HCT116 (cell line): ENCODE measurements at regions not wholly inside any gene's neighbourhood (a gene's known extent, or its start where the extent isn't known, plus 50 kb on each side); places are given as distances from the start of the nearest gene placed in this dataset.

Experiments
- ATAC-seq: fragments of 200-7000 bp; cut with Tn5 transposase; 2 replicates; pipeline ENCODE4 v1.9.1; 2020; ENCODE audit warnings: mild to moderate bottlenecking, moderate library complexity
- BruUV-seq: library from RNA; stranded (reverse); fragments of 400-500 nt; replicated peaks from 2 replicates; lab custom pipeline; 2021; lab: Mats Ljungman, UMichigan
- CTCF ChIA-PET: fragments of 300-600 bp; sonication (Branson Sonifier 250); formaldehyde crosslinking; loops from one replicate; lab custom pipeline; 2021; ENCODE audit warnings: antibody characterized with exemption; lab: Charles Lee
- POLR2A ChIA-PET: fragments of 300-600, 350-600 bp; sonication (Branson Sonifier 250); formaldehyde crosslinking; loops from one replicate; lab custom pipeline; 2021; ENCODE audit warnings: antibody characterized with exemption; lab: Charles Lee
- RAD21 ChIA-PET, 2 experiments: fragments of 300-600 bp; sonication (Branson Sonifier 250); formaldehyde crosslinking; loops; one replicate each; lab custom pipeline; 2023; ENCODE audit warnings: low total read pairs in 2 of 2; ENCODE audit not compliant: uncharacterized antibody in 2 of 2, unreplicated experiment in 2 of 2, low non-redundant PET in 1 of 2; lab: Charles Lee
- DNase-seq: peaks from one replicate; pipeline ENCODE4 v3.0.0-alpha.2; 2010; ENCODE audit warnings: low read depth, low spot score
- H2AFZ ChIP-seq: fragments of 200-600 bp; shearing (Covaris generic), sonication (generic); 2 replicates; pipeline ENCODE4 v1.6.1; 2017; ENCODE audit warnings: low read depth, mixed run types, mixed read lengths, antibody characterized with exemption, low read length; ENCODE audit not compliant: poor library complexity, severe bottlenecking
- H3K27ac ChIP-seq: 2 replicates; pipeline ENCODE4 v1.5.1; 2012; ENCODE audit warnings: low read depth, low read length
- H3K27me3 ChIP-seq: fragments of 200-600 bp; sonication (generic); 2 replicates; pipeline ENCODE4 v1.6.1; 2016; ENCODE audit warnings: mixed run types, low read length, mixed read lengths; ENCODE audit not compliant: insufficient read depth
- H3K36me3 ChIP-seq, 2 experiments: fragments of 200-500 bp in 1 of 2; fragments of 200-600 bp in 1 of 2; sonication (Bioruptor generic) in 1 of 2; sonication (generic) in 1 of 2; 2 replicates each; pipeline versions ENCODE4 v1.5.1 to v1.6.1; 2014 to 2016; ENCODE audit warnings: low read length in 2 of 2, inconsistent platforms in 1 of 2, mixed read lengths in 1 of 2, mixed run types in 1 of 2; ENCODE audit not compliant: insufficient read depth in 2 of 2, control insufficient read depth in 1 of 2
- H3K4me1 ChIP-seq, 2 experiments: fragments of 200-600 bp in 1 of 2; sonication (generic) in 1 of 2; 2 replicates each; pipeline versions ENCODE4 v1.5.1 to v1.6.1; 2012 to 2017; ENCODE audit warnings: low read length in 2 of 2, inconsistent platforms in 1 of 2, mild to moderate bottlenecking in 1 of 2, mixed read lengths in 1 of 2, mixed run types in 1 of 2, moderate library complexity in 1 of 2; ENCODE audit not compliant: insufficient read depth in 2 of 2, control insufficient read depth in 1 of 2
- H3K4me2 ChIP-seq: fragments of 200-600 bp; sonication (generic); 2 replicates; pipeline ENCODE4 v1.6.1; 2017; ENCODE audit warnings: mixed run types, low read length, mixed read lengths
- H3K4me3 ChIP-seq, 2 experiments: fragments of 200-600 bp in 1 of 2; sonication (generic) in 1 of 2; replicated peaks in 1 of 2; 2 replicates each; pipeline ENCODE4 v1.5.1; 2011 to 2016; ENCODE audit warnings: low read length in 2 of 2, control low read depth in 1 of 2, low read depth in 1 of 2, mild to moderate bottlenecking in 1 of 2, mixed read lengths in 1 of 2, mixed run types in 1 of 2
- H3K79me2 ChIP-seq: fragments of 200-600 bp; sonication (generic); 2 replicates; pipeline ENCODE4 v1.6.1; 2017; ENCODE audit warnings: mild to moderate bottlenecking, mixed run types, low read length, moderate library complexity, mixed read lengths; ENCODE audit not compliant: insufficient read depth
- H3K9ac ChIP-seq: fragments of 200-600 bp; sonication (generic); 2 replicates; pipeline ENCODE4 v1.6.1; 2016; ENCODE audit warnings: low read length, mixed read lengths
- H3K9me2 ChIP-seq: fragments of 200-600 bp; sonication (generic), shearing (Covaris generic); 2 replicates; pipeline ENCODE4 v1.6.1; 2017; ENCODE audit warnings: mixed run types, mild to moderate bottlenecking, moderate library complexity; ENCODE audit not compliant: insufficient read depth
- H3K9me3 ChIP-seq, 2 experiments: fragments of 200-500 bp in 1 of 2; fragments of 200-600 bp in 1 of 2; sonication (Bioruptor generic) in 1 of 2; sonication (generic) in 1 of 2; 2 replicates each; pipeline ENCODE4 v1.6.1; 2014 to 2017; ENCODE audit warnings: low read length in 2 of 2, mixed read lengths in 2 of 2, inconsistent platforms in 1 of 2, low read depth in 1 of 2, mild to moderate bottlenecking in 1 of 2, mixed run types in 1 of 2, moderate library complexity in 1 of 2; ENCODE audit not compliant: control insufficient read depth in 1 of 2, insufficient read depth in 1 of 2
- H4K20me1 ChIP-seq: fragments of 200-600 bp; sonication (generic), shearing (Covaris generic); 2 replicates; pipeline ENCODE4 v1.6.1; 2017; ENCODE audit warnings: mixed run types, mild to moderate bottlenecking, moderate library complexity; ENCODE audit not compliant: insufficient read depth
- CEBPB ChIP-seq: IDR thresholded peaks from 2 replicates; pipeline ENCODE4 v1.6.1; 2012; ENCODE audit warnings: low read depth
- EGR1 ChIP-seq: IDR thresholded peaks from 2 replicates; pipeline ENCODE4 v1.6.1; 2012; ENCODE audit warnings: low read depth
- EZH2 ChIP-seq: fragments of 200-600 bp; sonication (generic); IDR thresholded peaks from 2 replicates; pipeline ENCODE4 v1.6.1; 2017; ENCODE audit warnings: antibody characterized with exemption, mixed run types
- EZH2phosphoT487 ChIP-seq: fragments of 200-600 bp; IDR thresholded peaks from 2 replicates; pipeline ENCODE4 v1.6.1; 2018; ENCODE audit warnings: antibody characterized with exemption, borderline replicate concordance
- JUND ChIP-seq: IDR thresholded peaks from 2 replicates; pipeline ENCODE4 v1.6.1; 2012
- MAX ChIP-seq: IDR thresholded peaks from 2 replicates; pipeline ENCODE4 v1.6.1; 2012
- POLR2AphosphoS5 ChIP-seq: IDR thresholded peaks from 2 replicates; pipeline ENCODE4 v1.6.1; 2011; ENCODE audit warnings: mild to moderate bottlenecking, low read depth, low read length, moderate library complexity
- REST ChIP-seq: IDR thresholded peaks from 2 replicates; pipeline ENCODE4 v1.6.1; 2012; ENCODE audit warnings: low read depth
- TCF7L2 ChIP-seq: IDR thresholded peaks from 2 replicates; pipeline ENCODE4 v1.7.0; 2011; ENCODE audit warnings: borderline replicate concordance, inconsistent platforms; ENCODE audit not compliant: insufficient read depth, insufficient read length; ENCODE audit errors: extremely low read depth
- ZFX ChIP-seq: fragments of 450-650 bp; IDR thresholded peaks from 2 replicates; pipeline ENCODE4 v1.6.1; 2017
- intact Hi-C: fragments of 100-400 bp; cut with micrococcal nuclease; formaldehyde crosslinking; loops from 2 replicates; pipeline ENCODE4 v1.10.0; 2022

DNA sequence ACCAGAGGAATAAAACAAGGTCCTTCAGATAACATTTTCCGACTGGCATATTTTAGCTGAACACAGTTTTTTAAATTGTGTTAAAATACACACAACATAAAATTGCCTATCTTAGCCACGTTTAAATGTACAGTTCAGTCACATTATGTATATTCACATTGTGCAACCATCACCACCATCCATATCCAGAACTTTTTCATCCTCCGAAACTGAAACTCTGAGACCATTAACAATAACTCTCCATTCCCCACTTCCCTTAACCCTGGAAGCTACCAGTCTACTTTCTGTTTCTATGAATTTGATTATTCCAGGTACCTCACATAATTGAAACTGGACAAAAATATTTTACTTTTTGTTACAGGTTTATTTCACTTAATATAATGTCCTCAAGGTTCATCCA, 213.3 kb downstream of the ETS1 start:
- H3K27me3 ChIP-seq = peaks cover 3% of the 10 kb centered on the region; the same call in 1 of the 2 replicates
- TF ChIP-seq EZH2phosphoT487 (no peak), POLR2AphosphoS5 (no peak), JUND (no peak), MAX (no peak), ZFX (no peak), EZH2 (no peak), REST (no peak), CEBPB (no peak), TCF7L2 (no peak), EGR1 (no peak)
- H2AFZ ChIP-seq = no peak overlapping the region
- H3K4me1 ChIP-seq = no peaks in the 10 kb centered on the region
- no peaks in the 10 kb centered on the region for H3K79me2 ChIP-seq
- ATAC-seq = no peak
- no peaks in the 10 kb centered on the region for H4K20me1 ChIP-seq
- no peak overlapping the region for H3K4me2 ChIP-seq
- no TSS peak for BruUV-seq
- no peaks in the 10 kb centered on the region for H3K9me2 ChIP-seq
- intact Hi-C loops = no loop called here
- H3K9me3 ChIP-seq = no peaks in the 10 kb centered on the region
- no peak overlapping the region for H3K4me3 ChIP-seq
- H3K9ac ChIP-seq = no peak overlapping the region
- no peaks in the 10 kb centered on the region for H3K36me3 ChIP-seq
- POLR2A ChIA-PET = no interaction called here
- DNase-seq = no peak
- CTCF ChIA-PET = no interaction called here
- H3K27ac ChIP-seq = no peak overlapping the region
- RAD21 ChIA-PET = no interaction called here
